ENCODE measurements at regions not wholly inside any gene's neighbourhood (a gene's known extent, or its start where the extent isn't known, plus 50 kb on each side); places are given as distances from the start of the nearest gene placed in this dataset.

- Histone ChIP-seq H3K9ac (ENCODE audit: low read length) (no peak overlapping the region), H3K4me3 (ENCODE audit: low read depth, low read length, poor library complexity, severe bottlenecking) (no peak overlapping the region), H3K27ac (ENCODE audit: low read depth, low read length, poor library complexity, severe bottlenecking) (no peak overlapping the region), H3F3A (ENCODE audit: insufficient read depth, low read length) (no peaks in the 10 kb centered on the region), H3K79me2 (ENCODE audit: insufficient read depth, low read length) (no peaks in the 10 kb centered on the region), H3K9me3 (ENCODE audit: low read length) (no peaks in the 10 kb centered on the region), H3K4me1 (ENCODE audit: insufficient read depth, low read length, severe bottlenecking) (no peaks in the 10 kb centered on the region), H3K36me3 (ENCODE audit: insufficient read depth, low read length) (no peaks in the 10 kb centered on the region), H3K4me2 (ENCODE audit: low read length) (no peak overlapping the region), H3K9me2 (ENCODE audit: low read depth, low read length) (no peaks in the 10 kb centered on the region), H4K20me1 (ENCODE audit: insufficient read depth, low read length) (no peaks in the 10 kb centered on the region), H2AFZ (ENCODE audit: low read length) (no peak overlapping the region), H3K27me3 (ENCODE audit: insufficient read depth, low read length) (no peaks in the 10 kb centered on the region)
- TF ChIP-seq EZH2 (IDR thresholded peaks at IDR 0.05; ENCODE audit: borderline replicate concordance, low read length) (no peak), CTCF (IDR thresholded peaks at IDR 0.05; ENCODE audit: low read length) (no peak)
Observed at GRCh38 chr9:108080285-108080684, 590.7 kb upstream of the KLF4 start.

- Histone ChIP-seq H3K4me3 (ENCODE audit: low read depth, low read length, poor library complexity, severe bottlenecking) (no peak overlapping the region), H4K20me1 (ENCODE audit: insufficient read depth, low read length) (no peaks in the 10 kb centered on the region), H3K9me2 (ENCODE audit: low read depth, low read length) (no peaks in the 10 kb centered on the region), H3F3A (ENCODE audit: insufficient read depth, low read length) (no peaks in the 10 kb centered on the region), H3K4me2 (ENCODE audit: low read length) (no peak overlapping the region), H3K9ac (ENCODE audit: low read length) (no peak overlapping the region), H3K79me2 (ENCODE audit: insufficient read depth, low read length) (no peaks in the 10 kb centered on the region), H3K36me3 (ENCODE audit: insufficient read depth, low read length) (no peaks in the 10 kb centered on the region), H3K27ac (ENCODE audit: low read depth, low read length, poor library complexity, severe bottlenecking) (no peak overlapping the region), H3K4me1 (ENCODE audit: insufficient read depth, low read length, severe bottlenecking) (no peaks in the 10 kb centered on the region), H3K27me3 (ENCODE audit: insufficient read depth, low read length) (no peaks in the 10 kb centered on the region), H2AFZ (ENCODE audit: low read length) (no peak overlapping the region), H3K9me3 (ENCODE audit: low read length) (no peaks in the 10 kb centered on the region)
- TF ChIP-seq CTCF (IDR thresholded peaks at IDR 0.05; ENCODE audit: low read length), result no peak
- no peak for TF ChIP-seq EZH2 (IDR thresholded peaks at IDR 0.05; ENCODE audit: borderline replicate concordance, low read length)
Observed at GRCh38 chr9:108078811-108079210, 589.2 kb upstream of the KLF4 start.

GRCh38 chr9:108078375-108078774 lies 588.8 kb upstream of the KLF4 start:
- Histone ChIP-seq H3K4me3 (ENCODE audit: low read depth, low read length, poor library complexity, severe bottlenecking) (no peak overlapping the region), H4K20me1 (ENCODE audit: insufficient read depth, low read length) (no peaks in the 10 kb centered on the region), H3K9ac (ENCODE audit: low read length) (no peak overlapping the region), H3K9me2 (ENCODE audit: low read depth, low read length) (no peaks in the 10 kb centered on the region), H3K4me1 (ENCODE audit: insufficient read depth, low read length, severe bottlenecking) (no peaks in the 10 kb centered on the region), H3K9me3 (ENCODE audit: low read length) (no peaks in the 10 kb centered on the region), H2AFZ (ENCODE audit: low read length) (no peak overlapping the region), H3K36me3 (ENCODE audit: insufficient read depth, low read length) (no peaks in the 10 kb centered on the region), H3F3A (ENCODE audit: insufficient read depth, low read length) (no peaks in the 10 kb centered on the region), H3K27me3 (ENCODE audit: insufficient read depth, low read length) (no peaks in the 10 kb centered on the region), H3K4me2 (ENCODE audit: low read length) (no peak overlapping the region), H3K79me2 (ENCODE audit: insufficient read depth, low read length) (no peaks in the 10 kb centered on the region), H3K27ac (ENCODE audit: low read depth, low read length, poor library complexity, severe bottlenecking) (no peak overlapping the region)
- TF ChIP-seq CTCF (IDR thresholded peaks at IDR 0.05; ENCODE audit: low read length), result no peak
- TF ChIP-seq EZH2 (IDR thresholded peaks at IDR 0.05; ENCODE audit: borderline replicate concordance, low read length), result no peak

Data from OCI-LY1 (cell line).